Psoas muscle (tissue), 7 donors: ENCODE measurements at regions not wholly inside any gene's neighbourhood (a gene's known extent, or its start where the extent isn't known, plus 50 kb on each side); places are given as distances from the start of the nearest gene placed in this dataset.

ENCODE experiments used
- ATAC-seq, 4 donors: fragments of 200-7000 bp; cut with Tn5 transposase; one replicate each; pipeline ENCODE4 v1.9.1; 2020; ENCODE audit warnings: moderate library complexity in 3 of 4, mild to moderate bottlenecking in 2 of 4
- DNase-seq, 2 donors: peaks; one replicate each; pipeline ENCODE4 v3.0.0-alpha.2; 2020
- H3K27ac ChIP-seq: fragments of 200-600 bp; one replicate; pipeline ENCODE4 v1.8.0; 2022
- H3K27me3 ChIP-seq, 3 donors: fragments of 200-600 bp in 1 of 3; one replicate each; pipeline versions ENCODE4 v1.6.1 to v1.8.0; 2013 to 2022; ENCODE audit warnings: low read length in 2 of 3, mild to moderate bottlenecking in 2 of 3, moderate library complexity in 1 of 3; ENCODE audit not compliant: insufficient read depth in 3 of 3
- H3K36me3 ChIP-seq, 2 donors: fragments of 200-600 bp in 1 of 2; one replicate each; pipeline versions ENCODE4 v1.6.1 to v1.8.0; 2013 to 2022; ENCODE audit warnings: low read depth in 1 of 2, mild to moderate bottlenecking in 1 of 2, moderate library complexity in 1 of 2; ENCODE audit not compliant: insufficient read depth in 1 of 2
- H3K4me1 ChIP-seq: fragments of 200-600 bp; one replicate; pipeline ENCODE4 v1.8.0; 2022
- H3K4me3 ChIP-seq: fragments of 200-600 bp; one replicate; pipeline ENCODE4 v1.8.0; 2022; ENCODE audit warnings: mild to moderate bottlenecking
- H3K9me3 ChIP-seq: fragments of 200-600 bp; one replicate; pipeline ENCODE4 v1.8.0; 2022
- WGBS, 3 donors: extraction: QIAGEN DNeasy Blood & Tissue Kit; methylation state at CpG; one replicate each; pipeline versions ENCODE4 v1.1.6 to v1.1.7; 2013; 5-methylcytosine and 5-hydroxymethylcytosine counted together
- intact Hi-C, 2 donors: fragments of 100-400 bp; cut with DNase I; formaldehyde crosslinking; loops; one replicate each; pipeline versions ENCODE4 v1.11.0 to v1.14.2; 2022
- TF ChIP-seq, protein P1 (sequence below): fragments of 200-600 bp; IDR thresholded peaks from one replicate; pipeline ENCODE4 v1.8.0; 2022; ENCODE audit warnings: antibody characterized with exemption
- donor health status: healthy with polysubstance abuse.
- donor health status: DM: no; HTN: no; CAD: no; lungs with moderate emphysema.
- donor health status: Bipolar disorder and iron deficiency.
- donor health status: healthy.
- donor health status: DM: yes; HTN: yes; CAD: no.
- donor health status: DM: no; HTN: no; CAD: no.
- donor health status: DM: yes; HTN: yes; CAD: no.

DNA sequence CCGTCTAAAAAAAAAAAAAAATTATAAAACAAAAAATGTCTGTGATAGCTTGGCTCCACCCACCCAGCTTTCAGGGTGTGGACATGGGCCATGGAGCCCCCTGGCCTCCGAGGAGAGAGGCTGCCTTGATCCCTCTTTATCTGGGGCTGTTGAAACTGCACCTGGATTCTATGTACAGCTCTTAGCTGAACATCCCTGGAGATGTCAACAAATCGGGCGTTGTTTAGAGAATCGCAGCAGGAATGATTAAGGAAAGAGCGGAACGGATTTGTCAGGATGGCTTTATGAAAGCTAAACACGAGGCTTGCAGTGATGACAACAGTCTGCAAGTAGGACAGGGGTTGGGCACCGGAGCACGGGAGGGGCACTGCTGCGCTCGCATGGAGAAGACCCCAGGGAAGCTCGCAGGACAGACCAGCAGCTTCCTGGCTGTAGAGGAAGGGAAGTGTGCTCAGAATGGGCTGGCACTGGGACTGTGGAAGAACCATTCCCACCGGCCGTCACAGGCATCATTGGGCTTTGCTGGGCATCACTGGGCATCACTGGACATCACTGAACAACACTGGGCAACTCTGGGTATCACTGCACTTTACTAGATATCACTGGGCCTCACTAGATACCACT lies 195.8 kb upstream of the FOXF1 start:
- intact Hi-C loops, result no loop called here
- peaks cover 0 to 12% (median 8%) of the 10 kb centered on the region in 3 donors for H3K27me3 ChIP-seq
- ATAC-seq (no peak), DNase-seq (no peak)
- WGBS, 3 donors, result 67 to 72% (median 68%) methylated on average over 15 of the region's 15 CpGs
- H3K36me3 ChIP-seq, result no peaks in the 10 kb centered on the region
- TF ChIP-seq, protein P1, sequence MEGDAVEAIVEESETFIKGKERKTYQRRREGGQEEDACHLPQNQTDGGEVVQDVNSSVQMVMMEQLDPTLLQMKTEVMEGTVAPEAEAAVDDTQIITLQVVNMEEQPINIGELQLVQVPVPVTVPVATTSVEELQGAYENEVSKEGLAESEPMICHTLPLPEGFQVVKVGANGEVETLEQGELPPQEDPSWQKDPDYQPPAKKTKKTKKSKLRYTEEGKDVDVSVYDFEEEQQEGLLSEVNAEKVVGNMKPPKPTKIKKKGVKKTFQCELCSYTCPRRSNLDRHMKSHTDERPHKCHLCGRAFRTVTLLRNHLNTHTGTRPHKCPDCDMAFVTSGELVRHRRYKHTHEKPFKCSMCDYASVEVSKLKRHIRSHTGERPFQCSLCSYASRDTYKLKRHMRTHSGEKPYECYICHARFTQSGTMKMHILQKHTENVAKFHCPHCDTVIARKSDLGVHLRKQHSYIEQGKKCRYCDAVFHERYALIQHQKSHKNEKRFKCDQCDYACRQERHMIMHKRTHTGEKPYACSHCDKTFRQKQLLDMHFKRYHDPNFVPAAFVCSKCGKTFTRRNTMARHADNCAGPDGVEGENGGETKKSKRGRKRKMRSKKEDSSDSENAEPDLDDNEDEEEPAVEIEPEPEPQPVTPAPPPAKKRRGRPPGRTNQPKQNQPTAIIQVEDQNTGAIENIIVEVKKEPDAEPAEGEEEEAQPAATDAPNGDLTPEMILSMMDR, result no peak
- no peaks in the 10 kb centered on the region for H3K9me3 ChIP-seq
- no peaks in the 10 kb centered on the region for H3K4me1 ChIP-seq
- no peak overlapping the region for H3K4me3 ChIP-seq
- no peak overlapping the region for H3K27ac ChIP-seq

DNA sequence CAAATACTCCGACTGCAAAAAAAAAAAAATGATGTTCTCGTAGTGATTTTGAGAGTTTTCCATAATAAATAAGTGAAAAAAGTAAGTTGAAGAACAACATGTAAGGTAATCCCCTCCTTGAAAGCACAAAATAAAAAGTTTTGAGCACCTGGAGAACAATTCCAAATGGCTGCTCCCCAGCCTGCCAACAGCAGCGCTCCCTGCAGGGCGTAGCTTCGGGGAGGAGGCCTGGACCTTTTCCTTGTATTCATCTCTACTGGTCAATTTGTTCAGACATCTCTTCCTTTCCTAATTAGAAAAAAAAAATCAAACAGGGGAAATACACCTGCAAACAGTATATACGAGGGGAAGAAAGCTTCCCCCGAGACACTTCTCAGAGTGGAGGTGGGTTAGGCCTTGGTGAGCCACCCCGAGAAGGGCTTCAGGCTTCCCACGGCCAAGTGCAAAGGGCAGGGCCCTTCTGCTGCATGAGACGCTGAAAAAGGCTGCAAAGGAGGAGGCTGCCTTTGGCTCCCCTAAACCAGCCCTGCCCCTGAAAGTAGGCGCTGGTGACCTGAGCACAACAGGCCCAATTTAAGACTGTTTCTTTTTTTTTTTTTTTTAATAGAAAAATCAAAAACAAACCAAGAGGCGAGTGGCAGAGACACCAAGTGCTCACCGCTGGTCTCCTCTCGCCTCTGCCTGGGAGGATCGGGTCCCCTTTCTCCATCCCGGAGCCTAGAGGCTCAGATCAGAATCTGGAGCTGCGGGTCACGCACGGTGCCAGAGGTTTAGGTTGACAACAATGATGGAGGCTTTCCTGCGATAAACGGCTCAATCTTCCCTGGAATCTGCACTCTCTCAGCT lies 193.1 kb upstream of the FOXF1 start:
- 68 to 69% (median 69%) methylated on average over 21 of the region's 21 CpGs for whole genome bisulfite sequencing, 3 donors
- Histone ChIP-seq H3K9me3 (no peaks in the 10 kb centered on the region), H3K36me3 (no peaks in the 10 kb centered on the region), H3K4me3 (no peak overlapping the region), H3K4me1 (no peaks in the 10 kb centered on the region), H3K27me3 (peaks cover 0 to 5% (median 0%) of the 10 kb centered on the region in 3 donors), H3K27ac (no peak overlapping the region)
- DNase-seq, result no peak
- TF ChIP-seq, protein P1, result no peak
- intact Hi-C loops, result no loop called here
- ATAC-seq, result no peak

GRCh38 chr16:86317813-86318650 lies 192.3 kb upstream of the FOXF1 start:
- no peaks in the 10 kb centered on the region for H3K4me1 ChIP-seq
- H3K4me3 ChIP-seq, result no peak overlapping the region
- no peaks in the 10 kb centered on the region for H3K36me3 ChIP-seq
- no peak for DNase-seq
- intact Hi-C loops, result no loop called here
- H3K27ac ChIP-seq, result no peak overlapping the region
- H3K27me3 ChIP-seq, result peaks cover 0 to 5% (median 4%) of the 10 kb centered on the region in 3 donors
- no peak for ATAC-seq
- 53 to 56% (median 55%) methylated on average over 13 of the region's 13 CpGs for WGBS, 3 donors
- H3K9me3 ChIP-seq, result no peaks in the 10 kb centered on the region
- TF ChIP-seq, protein P1, result no peak

GRCh38 chr16:86319585-86320236 lies 190.6 kb upstream of the FOXF1 start:
- intact Hi-C loops, result no loop called here
- WGBS, 3 donors, result 51 to 58% (median 55%) methylated on average over 13 of the region's 13 CpGs
- no peak for DNase-seq

More at GRCh38 chr16:86319585-86320236, 190.6 kb upstream of the FOXF1 start:
- H3K36me3 ChIP-seq, result no peaks in the 10 kb centered on the region
- peaks cover 0 to 19% (median 15%) of the 10 kb centered on the region in 3 donors for H3K27me3 ChIP-seq
- no peak overlapping the region for H3K4me3 ChIP-seq
- no peaks in the 10 kb centered on the region for H3K4me1 ChIP-seq
- TF ChIP-seq, protein P1, result no peak
- no peaks in the 10 kb centered on the region for H3K9me3 ChIP-seq
- no peak for ATAC-seq
- H3K27ac ChIP-seq, result no peak overlapping the region
